ENCODE measurements at regions not wholly inside any gene's neighbourhood (a gene's known extent, or its start where the extent isn't known, plus 50 kb on each side); places are given as distances from the start of the nearest gene placed in this dataset.

DNA sequence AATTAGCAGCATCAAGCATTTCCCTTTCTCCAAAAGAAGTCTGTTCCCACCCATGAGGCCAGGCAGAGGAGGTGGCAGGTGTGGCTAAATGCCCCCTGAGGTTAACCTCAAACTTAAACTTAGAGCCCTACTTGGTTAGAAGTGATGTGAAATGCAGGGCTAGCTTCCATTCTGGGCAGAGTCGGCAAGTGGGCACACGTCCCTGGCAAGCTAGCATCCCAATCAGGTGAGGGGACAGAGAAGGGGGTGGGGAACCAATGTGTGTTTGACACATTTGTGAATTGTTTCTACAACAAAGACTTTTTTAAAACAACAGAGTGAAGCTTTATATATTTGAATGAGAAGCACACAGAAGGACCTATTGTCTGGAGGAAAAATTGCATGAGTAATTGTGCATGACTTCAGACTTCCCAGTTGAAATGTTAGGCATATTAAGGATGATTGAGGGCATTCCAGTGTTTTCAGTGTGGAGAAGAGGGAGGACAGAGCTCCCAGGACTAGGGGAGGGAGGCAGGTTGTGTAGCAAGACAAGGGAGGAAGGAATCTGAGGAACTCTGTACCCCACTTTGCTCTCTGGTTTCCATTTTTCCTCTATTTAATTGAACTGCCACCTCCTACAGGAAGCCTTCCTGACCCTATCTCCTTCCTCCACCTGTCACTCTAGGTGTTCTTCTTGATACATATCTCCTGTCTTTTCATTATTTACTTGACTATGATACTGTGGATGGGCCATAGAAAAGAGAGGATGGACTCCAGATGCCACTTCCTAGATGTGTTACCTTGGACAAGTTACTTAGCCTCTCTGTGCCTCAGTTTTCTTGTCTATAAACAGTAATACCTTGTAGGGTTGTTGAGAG, 83.3 kb upstream of the PICALM start:
- TF ChIP-seq CEBPB (IDR thresholded peaks at IDR 0.05), result no peak
- TF ChIP-seq TEAD4 (IDR thresholded peaks at IDR 0.05), result peak; percentile 74; the same call in 1 of the 2 replicates
- no peak for TF ChIP-seq TCF12 (IDR thresholded peaks at IDR 0.05; ENCODE audit: low read depth)
- TF ChIP-seq REST (IDR thresholded peaks at IDR 0.05; ENCODE audit: low read depth), result no peak

All from Ishikawa (cell line).